GM18511 (cell line): ENCODE measurements at regions not wholly inside any gene's neighbourhood (a gene's known extent, or its start where the extent isn't known, plus 50 kb on each side); places are given as distances from the start of the nearest gene placed in this dataset.
A peak's percentile ranks its signal among the peaks of the same experiment; 100 is the strongest.
"Not testable (repeated sequence)": the region's sequence is repeated elsewhere in the genome, so short reads cannot be mapped to it uniquely, and the experiment has no call there.

Source experiments
- ATAC-seq: cut with Tn5 transposase; IDR thresholded peaks from one replicate; pipeline ENCODE4 v1.9.1; 2021; ENCODE audit warnings: mild to moderate bottlenecking, moderate library complexity; ENCODE audit not compliant: unreplicated experiment

DNA sequence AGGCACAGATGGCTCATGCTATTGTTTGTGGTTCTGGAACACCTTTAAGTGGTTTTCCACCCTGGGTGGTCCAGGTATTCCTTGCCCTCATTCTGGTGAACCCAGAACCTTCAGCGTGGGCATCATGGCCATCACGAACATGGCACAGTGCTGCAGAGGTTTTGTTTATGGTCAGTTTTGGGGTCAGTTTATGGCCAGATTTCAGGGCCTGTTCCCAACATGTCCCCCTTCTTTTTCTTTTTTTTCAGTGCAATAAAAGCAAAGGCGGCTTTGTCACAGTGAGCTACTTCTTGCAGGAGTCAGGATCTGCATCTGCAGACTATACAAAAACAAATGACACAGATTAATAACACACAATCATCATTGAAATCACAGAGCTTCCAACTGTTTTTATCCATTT, 1085.0 kb upstream of the ALCAM start:
- ATAC-seq, result no peak

- no peak for ATAC-seq
Observed at GRCh38 chr3:104286645-104287044, 1080.1 kb upstream of the ALCAM start.

- ATAC-seq, result peak; percentile 74
Observed at GRCh38 chr3:104291437-104291851, 1075.3 kb upstream of the ALCAM start.

DNA sequence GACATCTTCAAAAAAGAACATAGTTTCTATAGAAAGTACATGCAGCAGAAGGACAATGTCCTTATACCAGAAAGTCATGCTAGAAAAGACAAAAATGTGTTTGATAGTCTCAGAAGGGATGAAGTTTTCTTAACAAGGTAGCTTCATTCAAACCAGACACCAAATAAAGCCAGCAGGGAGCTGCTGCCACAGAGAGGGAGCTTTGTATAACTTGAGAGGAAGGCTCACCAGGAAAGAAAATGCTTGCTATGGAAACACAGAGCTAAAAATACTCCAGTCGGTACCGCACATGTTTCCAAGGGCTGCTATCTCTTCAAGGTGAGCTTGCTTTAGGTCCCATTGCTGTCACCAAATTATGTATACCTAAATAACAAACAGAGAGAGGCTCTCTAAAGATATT, 1074.8 kb upstream of the ALCAM start:
- peak; percentile 23 for ATAC-seq

- ATAC-seq, result no peak
Observed at GRCh38 chr3:104297617-104298016, 1069.1 kb upstream of the ALCAM start.

- ATAC-seq, result no peak
Observed at GRCh38 chr3:104298662-104299061, 1068.0 kb upstream of the ALCAM start.

GRCh38 chr3:104316118-104316517, 1050.6 kb upstream of the ALCAM start:
- ATAC-seq, result no peak

- no peak for ATAC-seq
Observed at GRCh38 chr3:104323226-104323625, 1043.5 kb upstream of the ALCAM start.

GRCh38 chr3:104347291-104347690, 1019.4 kb upstream of the ALCAM start:
- no peak for ATAC-seq

- ATAC-seq, result no peak
Observed at GRCh38 chr3:104349836-104350235, 1016.9 kb upstream of the ALCAM start.

DNA sequence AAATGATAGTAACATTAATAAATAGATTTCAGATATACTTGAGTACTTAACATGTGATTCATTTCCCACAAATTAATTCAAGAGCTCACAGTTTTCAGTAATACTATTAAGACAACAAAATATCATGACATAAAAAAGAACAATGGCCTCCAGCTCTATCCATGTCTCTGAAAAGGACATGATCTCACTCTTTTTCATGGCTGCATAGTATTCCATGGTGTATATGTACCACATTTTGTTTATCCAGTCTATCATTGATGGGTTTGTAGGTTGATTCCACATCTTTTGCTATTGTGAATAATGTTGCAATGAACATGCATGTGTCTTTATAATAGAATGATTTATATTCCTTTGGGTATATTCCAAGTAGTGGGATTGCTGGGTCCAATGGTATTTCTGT, 1012.8 kb upstream of the ALCAM start:
- no peak for ATAC-seq

DNA sequence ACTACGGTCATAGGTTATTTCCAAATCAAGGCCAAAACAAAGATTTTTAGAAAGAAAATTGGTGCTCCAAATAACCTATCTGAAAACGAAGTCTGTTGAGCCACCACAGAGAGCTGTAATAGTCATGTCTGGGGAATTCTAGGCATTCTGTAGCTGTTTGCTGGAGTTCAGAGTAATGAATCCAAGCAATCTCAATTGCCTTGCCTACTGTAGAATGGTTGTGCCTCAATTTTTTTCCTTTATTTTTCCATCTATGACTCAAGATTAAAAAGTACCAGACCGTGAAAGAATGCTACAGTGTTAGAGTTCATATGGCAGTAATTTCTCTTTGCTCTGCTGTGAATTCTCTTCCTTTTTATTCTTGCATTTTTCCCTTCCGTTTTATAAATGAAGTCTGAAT, 1007.2 kb upstream of the ALCAM start:
- ATAC-seq, result no peak

GRCh38 chr3:104360038-104360437, 1006.7 kb upstream of the ALCAM start:
- ATAC-seq, result no peak

DNA sequence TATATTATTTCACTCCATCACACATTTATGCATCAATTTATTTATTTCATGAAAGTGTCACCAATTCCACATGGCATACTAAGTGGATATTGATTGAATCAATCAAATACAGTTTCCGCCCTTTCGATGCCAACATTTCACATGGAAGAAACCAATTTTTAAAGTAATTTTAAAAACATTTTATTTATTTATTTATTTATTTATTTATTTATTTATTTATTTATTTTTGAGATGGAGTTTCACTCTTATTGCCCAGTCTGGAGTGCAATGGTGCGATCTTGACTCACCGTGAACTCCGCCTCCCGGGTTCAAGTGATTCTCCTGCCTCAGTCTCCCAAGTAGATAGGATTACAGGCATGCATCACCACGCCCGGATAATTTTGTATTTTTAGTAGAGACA, 1005.0 kb upstream of the ALCAM start:
- not testable (repeated sequence) for ATAC-seq

DNA sequence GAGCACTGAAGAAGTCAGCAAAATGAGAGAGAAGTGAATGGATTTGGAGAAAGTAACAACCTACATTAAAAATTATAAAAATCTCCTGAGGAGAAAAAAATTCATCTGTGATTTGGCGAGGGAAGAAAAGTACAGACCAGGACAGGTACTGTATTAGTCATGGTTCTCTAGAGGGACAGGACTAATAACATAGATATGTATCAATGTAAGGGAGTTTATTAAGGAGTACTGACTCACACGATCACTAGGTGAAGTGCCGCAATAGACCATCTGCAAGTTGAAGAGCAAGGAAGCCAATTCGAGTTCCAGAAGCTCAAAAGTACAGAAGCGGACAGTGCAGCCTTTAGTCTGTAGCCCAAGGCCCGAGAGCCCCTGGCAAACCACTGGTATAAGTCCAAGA, 1004.4 kb upstream of the ALCAM start:
- ATAC-seq, result no peak

- no peak for ATAC-seq
Observed at GRCh38 chr3:104367000-104367399, 999.7 kb upstream of the ALCAM start.

DNA sequence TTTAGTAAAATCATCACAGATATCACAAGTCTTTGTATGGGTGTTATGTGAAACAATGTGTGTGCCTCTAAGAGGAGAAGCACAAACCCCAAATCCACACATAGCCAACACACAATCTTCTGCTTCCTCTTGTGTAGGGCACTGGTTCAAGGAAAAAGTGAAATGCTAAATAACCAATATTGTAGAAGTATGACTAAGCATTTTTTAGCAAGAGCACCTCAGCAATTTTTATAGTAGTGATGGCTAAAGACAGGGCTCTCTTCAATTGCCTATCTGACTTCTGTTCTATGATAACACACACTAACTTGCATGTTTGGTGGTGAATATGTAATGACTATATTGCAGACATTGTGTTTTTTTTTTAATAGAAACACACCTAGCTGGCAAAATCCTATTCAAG, 997.9 kb upstream of the ALCAM start:
- ATAC-seq, result no peak

GRCh38 chr3:104385421-104385820, 981.3 kb upstream of the ALCAM start:
- ATAC-seq, result no peak

DNA sequence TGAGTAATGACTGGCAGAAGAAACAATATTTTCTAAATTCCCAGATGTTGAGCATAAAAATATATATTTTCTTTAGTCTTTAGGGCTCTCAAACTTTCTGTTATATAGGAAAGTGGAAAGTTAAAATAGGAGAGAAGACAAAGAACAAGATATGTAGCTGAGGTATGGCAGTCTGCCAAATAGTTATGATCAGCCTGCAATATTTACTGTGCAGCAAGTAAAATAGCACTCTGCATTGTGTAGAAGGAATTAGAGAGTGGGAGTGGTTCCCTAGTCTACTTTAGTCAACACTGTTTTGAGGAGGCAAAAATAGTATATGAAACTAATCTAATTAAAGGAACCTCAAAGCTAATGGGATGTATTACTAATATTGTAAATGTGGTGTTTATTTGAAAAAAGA, 978.1 kb upstream of the ALCAM start:
- ATAC-seq, result no peak

DNA sequence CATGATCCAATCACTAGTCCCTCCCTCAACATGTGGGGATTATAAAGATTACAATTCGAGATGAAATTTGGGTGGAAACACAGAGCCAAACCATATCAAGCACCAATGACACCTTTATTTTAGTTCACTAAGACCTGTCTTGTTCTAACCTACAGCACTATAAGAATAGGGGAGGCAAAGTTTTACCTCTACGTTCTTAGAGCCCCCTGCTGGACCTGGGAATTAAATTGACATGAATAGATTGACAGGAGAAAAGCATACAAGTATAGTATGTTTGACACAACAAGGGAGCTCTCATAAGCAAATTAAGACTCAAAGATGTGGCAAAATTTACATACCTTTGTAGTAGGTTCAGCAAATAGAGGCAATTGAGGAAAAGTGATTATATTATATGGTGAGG, 974.4 kb upstream of the ALCAM start:
- no peak for ATAC-seq

DNA sequence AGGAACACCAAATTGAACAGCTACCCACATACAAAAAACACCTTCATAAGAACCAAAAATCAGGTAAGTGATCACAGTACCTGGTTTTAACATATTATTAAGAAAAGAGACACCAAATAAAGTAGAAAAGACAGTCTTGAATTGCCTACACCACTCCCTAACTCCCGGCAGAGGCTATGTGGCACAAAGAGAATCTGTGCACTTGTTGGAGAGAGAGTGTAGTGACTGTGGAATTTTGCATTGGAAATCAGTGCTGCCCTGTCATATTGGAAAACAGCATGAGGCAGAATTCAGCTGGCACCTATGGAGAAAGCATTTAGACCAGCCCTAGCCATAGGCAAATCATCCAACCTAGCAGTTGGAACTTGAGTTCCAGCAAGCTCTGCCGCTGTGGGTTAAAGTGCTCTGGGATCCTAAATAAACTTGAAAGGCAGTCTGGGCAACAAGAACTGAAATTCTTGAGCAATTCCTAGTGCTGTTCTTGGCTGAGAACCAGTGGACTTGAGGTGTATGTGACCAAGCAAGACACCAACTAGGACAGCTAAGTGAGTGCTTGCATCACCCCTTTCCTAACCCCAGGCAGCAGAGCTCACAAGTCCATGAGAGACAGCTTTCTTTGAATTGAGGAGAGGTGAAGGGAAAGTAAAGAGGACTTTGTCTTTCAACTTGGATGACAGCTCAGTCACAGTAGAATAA, 969.6 kb upstream of the ALCAM start:
- ATAC-seq, result no peak

GRCh38 chr3:104397713-104398112, 969.0 kb upstream of the ALCAM start:
- no peak for ATAC-seq

GRCh38 chr3:104402902-104403301, 963.8 kb upstream of the ALCAM start:
- no peak for ATAC-seq
